Vagina (tissue), 2 donors: ENCODE measurements at regions not wholly inside any gene's neighbourhood (a gene's known extent, or its start where the extent isn't known, plus 50 kb on each side); places are given as distances from the start of the nearest gene placed in this dataset.

Experiments
- CTCF ChIP-seq, 3 experiments: fragments of 450-650 bp in 2 of 3; fragments of 200-600 bp in 1 of 3; sonication (generic) in 1 of 3; IDR thresholded peaks; one replicate each; pipeline ENCODE4 v1.5.1; 2017 to 2019; ENCODE audit warnings: antibody characterized with exemption in 3 of 3, mild to moderate bottlenecking in 2 of 3, moderate library complexity in 2 of 3
- POLR2A ChIP-seq, 2 donors: fragments of 450-650 bp; IDR thresholded peaks; one replicate each; pipeline ENCODE4 v1.6.1; 2017; ENCODE audit warnings: antibody characterized with exemption in 2 of 2, mild to moderate bottlenecking in 2 of 2, moderate library complexity in 2 of 2
- POLR2AphosphoS5 ChIP-seq, 2 donors: sonication (generic); formaldehyde crosslinking; IDR thresholded peaks; one replicate each; pipeline ENCODE4 v1.9.0; 2017; ENCODE audit warnings: antibody characterized with exemption in 2 of 2, mild to moderate bottlenecking in 2 of 2, low read depth in 1 of 2; ENCODE audit not compliant: insufficient read depth in 1 of 2

- TF ChIP-seq CTCF (IDR thresholded peaks at IDR 0.05) (no peak), POLR2AphosphoS5 (IDR thresholded peaks at IDR 0.05; ENCODE audit: insufficient read depth in 1 of 2, low read depth in 1 of 2) (no peak), POLR2A (IDR thresholded peaks at IDR 0.05) (no peak)
Observed at GRCh38 chr6:139981066-139981624, 606.7 kb upstream of the CITED2 start.
